ENCODE measurements at regions not wholly inside any gene's neighbourhood (a gene's known extent, or its start where the extent isn't known, plus 50 kb on each side); places are given as distances from the start of the nearest gene placed in this dataset.

DNA sequence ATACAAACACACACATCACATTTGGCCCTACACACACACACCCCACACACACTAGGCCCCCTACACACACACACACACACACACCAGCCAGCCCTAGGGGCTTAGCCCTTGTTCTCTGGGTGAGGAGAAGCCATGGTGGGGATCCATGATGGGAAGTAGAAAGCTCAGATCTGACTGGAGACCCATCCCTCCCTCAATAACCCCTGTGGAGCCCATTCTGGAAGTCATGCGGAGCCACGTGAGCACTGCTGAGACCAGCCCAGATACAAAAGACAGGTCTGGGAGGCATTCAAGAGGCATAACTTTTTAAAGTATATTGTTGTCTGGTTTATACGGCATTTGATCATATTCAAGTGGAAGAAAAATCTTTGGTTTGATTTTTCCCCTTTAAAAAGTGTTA, 448.5 kb downstream of the SOX6 start:
- intact Hi-C loops (cut with DNase I): no loop called here
- no peaks in the 10 kb centered on the region for H3K4me1 ChIP-seq

DNA sequence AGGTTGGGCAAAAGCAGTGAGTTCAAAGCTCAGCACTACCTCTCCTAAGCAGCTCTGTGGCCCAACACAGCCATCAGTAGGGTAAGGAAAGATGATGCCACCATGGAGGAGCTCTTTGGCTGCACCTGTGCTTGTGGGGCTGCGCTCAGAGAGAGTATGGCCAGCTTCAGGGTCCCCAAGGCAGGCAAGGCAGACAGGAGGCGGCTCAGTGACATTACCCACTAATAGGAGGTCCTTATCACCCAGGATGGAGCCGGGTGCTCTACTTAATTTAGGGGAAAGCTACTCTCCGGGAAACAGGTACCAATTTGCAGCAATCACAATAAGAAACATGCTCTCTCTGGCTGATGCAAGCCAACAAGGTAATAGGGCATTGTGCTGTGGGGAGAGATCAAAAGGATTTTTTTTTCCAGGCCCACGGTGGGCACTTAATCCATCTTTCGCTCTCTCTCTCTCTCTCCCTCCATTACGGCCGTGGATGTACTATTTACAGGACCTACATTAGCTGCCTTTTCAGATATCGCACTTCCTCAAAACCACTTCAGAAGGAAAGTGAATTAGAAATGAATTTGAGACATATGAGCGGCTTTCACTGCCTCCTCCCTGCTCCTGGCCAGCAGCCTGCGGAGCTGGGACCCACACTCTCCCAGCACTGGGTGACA, 446.3 kb downstream of the SOX6 start:
- no peaks in the 10 kb centered on the region for H3K36me3 ChIP-seq

More for the DNA sequence above, 448.5 kb downstream of the SOX6 start:
- no peak overlapping the region for H3K27ac ChIP-seq
- no peak overlapping the region for H3K4me3 ChIP-seq
- H3K27me3 ChIP-seq: no peaks in the 10 kb centered on the region
- no peaks in the 10 kb centered on the region for H3K36me3 ChIP-seq
- no peaks in the 10 kb centered on the region for H3K9me3 ChIP-seq
- no peak overlapping the region for H3K9ac ChIP-seq (ENCODE audit: low read depth in 2 of 2, low read length in 2 of 2)
- TF ChIP-seq, protein P1, sequence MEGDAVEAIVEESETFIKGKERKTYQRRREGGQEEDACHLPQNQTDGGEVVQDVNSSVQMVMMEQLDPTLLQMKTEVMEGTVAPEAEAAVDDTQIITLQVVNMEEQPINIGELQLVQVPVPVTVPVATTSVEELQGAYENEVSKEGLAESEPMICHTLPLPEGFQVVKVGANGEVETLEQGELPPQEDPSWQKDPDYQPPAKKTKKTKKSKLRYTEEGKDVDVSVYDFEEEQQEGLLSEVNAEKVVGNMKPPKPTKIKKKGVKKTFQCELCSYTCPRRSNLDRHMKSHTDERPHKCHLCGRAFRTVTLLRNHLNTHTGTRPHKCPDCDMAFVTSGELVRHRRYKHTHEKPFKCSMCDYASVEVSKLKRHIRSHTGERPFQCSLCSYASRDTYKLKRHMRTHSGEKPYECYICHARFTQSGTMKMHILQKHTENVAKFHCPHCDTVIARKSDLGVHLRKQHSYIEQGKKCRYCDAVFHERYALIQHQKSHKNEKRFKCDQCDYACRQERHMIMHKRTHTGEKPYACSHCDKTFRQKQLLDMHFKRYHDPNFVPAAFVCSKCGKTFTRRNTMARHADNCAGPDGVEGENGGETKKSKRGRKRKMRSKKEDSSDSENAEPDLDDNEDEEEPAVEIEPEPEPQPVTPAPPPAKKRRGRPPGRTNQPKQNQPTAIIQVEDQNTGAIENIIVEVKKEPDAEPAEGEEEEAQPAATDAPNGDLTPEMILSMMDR (IDR thresholded peaks at IDR 0.05): no peak
- DNase-seq: no peak

DNA sequence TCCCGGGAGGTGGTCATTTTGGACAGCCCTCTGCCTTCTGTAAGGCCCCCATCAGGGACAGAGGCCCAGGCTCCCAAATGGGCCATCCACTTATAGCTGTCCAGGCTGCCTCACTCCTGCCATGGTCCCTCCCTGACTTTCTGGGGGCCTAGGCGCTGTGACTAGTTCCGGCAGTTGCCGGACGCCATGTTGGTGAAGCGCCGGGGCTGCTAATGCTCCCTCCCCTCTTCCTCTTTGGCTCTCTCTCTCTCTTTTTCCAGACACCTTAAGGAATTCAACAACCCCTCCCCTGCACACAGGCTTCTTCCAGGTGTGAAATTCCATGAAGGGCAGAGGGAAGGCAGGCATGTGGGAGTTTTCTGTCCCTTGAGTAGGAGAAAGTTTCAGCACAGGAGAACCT, 445.6 kb downstream of the SOX6 start:
- Histone ChIP-seq H3K9me3 (no peaks in the 10 kb centered on the region), H3K36me3 (no peaks in the 10 kb centered on the region), H3K27me3 (no peaks in the 10 kb centered on the region), H3K4me3 (no peak overlapping the region), H3K27ac (no peak overlapping the region), H3K9ac (ENCODE audit: low read depth in 2 of 2, low read length in 2 of 2) (no peak overlapping the region), H3K4me1 (no peaks in the 10 kb centered on the region)
- DNase-seq: no peak
- intact Hi-C loops (cut with DNase I): no loop called here
- TF ChIP-seq, protein P1 (IDR thresholded peaks at IDR 0.05): no peak

More for the DNA sequence above, 446.3 kb downstream of the SOX6 start:
- DNase-seq: no peak
- no peak overlapping the region for H3K4me3 ChIP-seq
- no peak overlapping the region for H3K9ac ChIP-seq (ENCODE audit: low read depth in 2 of 2, low read length in 2 of 2)
- no peak overlapping the region for H3K27ac ChIP-seq
- H3K27me3 ChIP-seq: no peaks in the 10 kb centered on the region
- TF ChIP-seq, protein P1 (IDR thresholded peaks at IDR 0.05): no peak
- H3K4me1 ChIP-seq: no peaks in the 10 kb centered on the region
- H3K9me3 ChIP-seq: no peaks in the 10 kb centered on the region
- intact Hi-C loops (cut with DNase I): no loop called here

DNA sequence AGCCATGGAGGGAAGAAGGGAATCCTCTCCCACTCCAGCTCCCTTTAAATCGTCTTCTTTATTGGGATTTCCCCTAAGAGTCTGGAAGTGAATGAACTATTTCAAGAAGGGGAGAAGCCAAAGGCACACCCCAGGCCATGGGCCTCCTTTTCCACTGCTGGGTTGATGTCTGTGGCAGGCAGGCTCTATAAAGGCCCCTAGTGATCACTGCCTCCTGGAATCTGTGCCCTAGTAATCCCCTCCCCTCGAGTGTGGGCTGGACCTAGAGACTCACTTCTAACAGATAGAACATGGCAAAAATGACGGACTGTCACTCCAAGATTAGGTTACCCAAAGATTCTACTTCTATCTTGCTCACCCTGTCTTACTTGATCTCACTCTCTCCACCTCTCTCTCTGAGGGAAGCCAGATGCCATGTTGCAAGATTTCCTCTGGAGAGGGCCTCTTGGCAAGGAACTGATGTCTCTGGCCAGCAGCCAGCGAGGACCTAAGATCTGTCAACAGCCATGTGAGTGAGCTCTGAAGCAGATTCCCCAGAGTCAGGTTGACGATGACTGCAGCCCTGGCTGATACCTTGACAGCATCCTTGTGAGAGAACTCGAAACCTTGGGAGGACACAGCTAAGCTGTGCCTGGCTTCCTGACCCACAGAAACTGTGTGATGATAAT, 444.8 kb downstream of the SOX6 start:
- no peak for DNase-seq

DNA sequence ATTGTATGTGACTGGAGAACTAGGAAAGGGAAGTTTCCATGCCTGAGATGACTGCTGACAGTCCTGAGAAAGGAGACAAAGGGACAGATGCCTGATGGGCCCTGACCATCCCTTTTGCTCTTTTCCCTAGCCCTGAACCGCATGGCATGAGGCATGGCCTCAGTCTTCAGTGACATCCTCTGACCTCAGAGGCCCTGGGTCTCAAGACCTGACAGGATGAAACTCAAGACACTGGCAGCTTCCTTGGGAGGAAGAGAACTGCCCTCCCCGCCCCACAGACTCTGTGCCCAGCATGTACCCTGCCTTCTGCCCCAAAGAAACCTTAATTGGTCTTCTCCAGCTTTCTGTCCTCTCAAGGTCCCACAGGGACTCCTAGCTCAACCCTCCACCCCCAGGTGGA, 444.1 kb downstream of the SOX6 start:
- H3K4me3 ChIP-seq: no peak overlapping the region
- H3K4me1 ChIP-seq: no peaks in the 10 kb centered on the region
- TF ChIP-seq, protein P1 (IDR thresholded peaks at IDR 0.05): no peak
- no peak overlapping the region for H3K27ac ChIP-seq
- H3K9ac ChIP-seq (ENCODE audit: low read depth in 2 of 2, low read length in 2 of 2): no peak overlapping the region
- no peak for DNase-seq
- H3K9me3 ChIP-seq: no peaks in the 10 kb centered on the region
- intact Hi-C loops (cut with DNase I): no loop called here
- H3K27me3 ChIP-seq: no peaks in the 10 kb centered on the region
- H3K36me3 ChIP-seq: no peaks in the 10 kb centered on the region

More for the DNA sequence above, 444.8 kb downstream of the SOX6 start:
- intact Hi-C loops (cut with DNase I): no loop called here
- H3K9me3 ChIP-seq: no peaks in the 10 kb centered on the region
- H3K4me1 ChIP-seq: no peaks in the 10 kb centered on the region
- no peaks in the 10 kb centered on the region for H3K27me3 ChIP-seq
- TF ChIP-seq, protein P1 (IDR thresholded peaks at IDR 0.05): no peak
- no peak overlapping the region for H3K9ac ChIP-seq (ENCODE audit: low read depth in 2 of 2, low read length in 2 of 2)
- no peak overlapping the region for H3K4me3 ChIP-seq
- H3K27ac ChIP-seq: no peak overlapping the region
- H3K36me3 ChIP-seq: no peaks in the 10 kb centered on the region
